Medulla oblongata (tissue), 1 donor: ENCODE measurements at regions not wholly inside any gene's neighbourhood (a gene's known extent, or its start where the extent isn't known, plus 50 kb on each side); places are given as distances from the start of the nearest gene placed in this dataset.

Experiments used
- DNase-seq: peaks from one replicate; pipeline ENCODE4 v3.0.0-alpha.2; 2015; ENCODE audit errors: extremely low spot score

GRCh38 chr13:38606699-38607535 is 80.0 kb upstream of the FREM2 start:
- DNase-seq: no peak

GRCh38 chr13:38617936-38618335 is 68.9 kb upstream of the FREM2 start:
- DNase-seq: no peak

- no peak for DNase-seq
Observed at GRCh38 chr13:38618336-38618735, 68.5 kb upstream of the FREM2 start.

- no peak for DNase-seq
Observed at GRCh38 chr13:38618881-38619280, 68.0 kb upstream of the FREM2 start.

GRCh38 chr13:38620876-38621275 is 66.0 kb upstream of the FREM2 start:
- DNase-seq: no peak

- DNase-seq: no peak
Observed at GRCh38 chr13:38624822-38625221, 62.1 kb upstream of the FREM2 start.

- DNase-seq: no peak
Observed at GRCh38 chr13:38628554-38628953, 58.3 kb upstream of the FREM2 start.

GRCh38 chr13:38630780-38631179 is 56.1 kb upstream of the FREM2 start:
- no peak for DNase-seq

GRCh38 chr13:38635030-38635429 is 51.8 kb upstream of the FREM2 start:
- no peak for DNase-seq

- no peak for DNase-seq
Observed at GRCh38 chr13:38636073-38636472, 50.8 kb upstream of the FREM2 start.

- no peak for DNase-seq
Observed at GRCh38 chr13:38636761-38637160, 50.1 kb upstream of the FREM2 start.
